ENCODE measurements at regions not wholly inside any gene's neighbourhood (a gene's known extent, or its start where the extent isn't known, plus 50 kb on each side); places are given as distances from the start of the nearest gene placed in this dataset.

DNA sequence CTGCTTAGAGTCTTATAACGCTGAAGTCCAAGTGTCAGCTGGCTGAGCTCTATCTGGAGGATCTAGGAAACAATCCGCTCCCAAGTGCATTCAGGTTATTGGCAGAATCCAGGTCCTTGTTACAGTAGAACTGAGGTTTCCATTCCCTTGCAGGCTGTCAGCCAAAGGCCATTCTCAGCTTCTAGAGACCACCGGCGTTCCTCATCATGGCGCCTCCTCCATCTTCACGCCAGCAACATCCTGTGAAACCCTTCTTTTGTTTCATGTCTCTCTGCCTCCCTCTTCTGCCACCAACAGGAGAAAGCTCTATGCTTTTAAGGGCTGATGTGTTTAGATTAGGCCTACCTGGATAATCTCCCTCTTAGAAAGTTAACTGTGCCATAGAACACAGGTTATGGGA lies 133.0 kb upstream of the RASSF8 start:
- TF ChIP-seq CTCF (IDR thresholded peaks at IDR 0.05; ENCODE audit: borderline replicate concordance, extremely low read depth, low read length, poor library complexity, severe bottlenecking): no peak
- TF ChIP-seq EZH2 (IDR thresholded peaks at IDR 0.05; ENCODE audit: borderline replicate concordance, low read depth, low read length, severe bottlenecking): no peak

All from DND-41 (cell line).